ENCODE measurements at regions not wholly inside any gene's neighbourhood (a gene's known extent, or its start where the extent isn't known, plus 50 kb on each side); places are given as distances from the start of the nearest gene placed in this dataset.

- no peak for TF ChIP-seq POLR2AphosphoS5 (IDR thresholded peaks at IDR 0.05; ENCODE audit: low read depth, low read length)
- no peak for TF ChIP-seq SPI1 (IDR thresholded peaks at IDR 0.05; ENCODE audit: low read depth, low read length)
- TF ChIP-seq TAF1 (IDR thresholded peaks at IDR 0.05; ENCODE audit: low read depth, low read length): no peak
- no peak for TF ChIP-seq POLR2A (IDR thresholded peaks at IDR 0.05; ENCODE audit: low read depth, low read length)
- no peak for TF ChIP-seq PAX5 (IDR thresholded peaks at IDR 0.05; ENCODE audit: insufficient read depth, low read length, severe bottlenecking)
These were observed 271.3 kb upstream of the TPM1 start for GRCh38 chr15:62771234-62771633.
